A549 (cell line): ENCODE measurements at regions not wholly inside any gene's neighbourhood (a gene's known extent, or its start where the extent isn't known, plus 50 kb on each side); places are given as distances from the start of the nearest gene placed in this dataset.

Experiments used
- CBX8 ChIP-seq: fragments of 200-600 bp; sonication (generic); IDR thresholded peaks from 2 replicates; pipeline ENCODE4 v1.6.1; 2016
- CHD2 ChIP-seq: fragments of 150-350 bp; IDR thresholded peaks from 2 replicates; pipeline ENCODE4 v1.6.1; 2014; ENCODE audit warnings: low read length; ENCODE audit not compliant: partially characterized antibody
- EP300 ChIP-seq, 2 experiments: fragments of >200 bp; sonication (Bioruptor Twin); formaldehyde crosslinking; IDR thresholded peaks; 2 replicates in 1 of 2; 3 replicates in 1 of 2; pipeline ENCODE4 v1.6.1; 2016 to 2017
- ESRRA ChIP-seq: fragments of 150-350 bp; IDR thresholded peaks from 2 replicates; pipeline ENCODE4 v1.6.1; 2014; ENCODE audit warnings: mild to moderate bottlenecking, low read length, borderline replicate concordance
- HOXA7 ChIP-seq: fragments of 250-450 bp; sonication (Bioruptor Pico); IDR thresholded peaks from 2 replicates; pipeline ENCODE4 v1.5.0; 2020; ENCODE audit warnings: mild to moderate bottlenecking, moderate library complexity
- MYC ChIP-seq: IDR thresholded peaks from 2 replicates; pipeline ENCODE4 v1.6.1; 2012; ENCODE audit warnings: mild to moderate bottlenecking, inconsistent platforms, low read length, improper control_type of control experiment, borderline replicate concordance
- NFE2L2 ChIP-seq: fragments of 150-350 bp; conservative IDR thresholded peaks from 2 replicates; pipeline ENCODE4 v1.6.1; 2014; ENCODE audit warnings: low read length
- NPAS2 ChIP-seq: fragments of 250-450 bp; sonication (Bioruptor Pico); IDR thresholded peaks from 2 replicates; pipeline ENCODE4 v1.8.0; 2022; ENCODE audit warnings: mild to moderate bottlenecking, moderate library complexity, borderline replicate concordance
- PHF8 ChIP-seq: fragments of 200-600 bp; sonication (generic); IDR thresholded peaks from 2 replicates; pipeline ENCODE4 v1.6.1; 2016; ENCODE audit warnings: low read depth, mild to moderate bottlenecking, antibody characterized with exemption, moderate library complexity, borderline replicate concordance
- POLR2A ChIP-seq: IDR thresholded peaks from 2 replicates; pipeline ENCODE4 v1.6.1; 2012; ENCODE audit warnings: mild to moderate bottlenecking, low read length
- POLR2AphosphoS2 ChIP-seq: conservative IDR thresholded peaks from 2 replicates; pipeline ENCODE4 v1.6.1; 2012; ENCODE audit warnings: low read length, improper control_type of control experiment, inconsistent platforms
- TF ChIP-seq, protein P1 (sequence below): IDR thresholded peaks from 2 replicates; pipeline ENCODE4 v1.6.1; 2012
- TF ChIP-seq, protein P2 (sequence below): IDR thresholded peaks from 2 replicates; pipeline ENCODE4 v1.6.1; 2012
- TF ChIP-seq, protein P3 (sequence below): fragments of >200 bp; sonication (Bioruptor Twin); formaldehyde crosslinking; IDR thresholded peaks from 3 replicates; pipeline ENCODE4 v1.5.1; 2016

DNA sequence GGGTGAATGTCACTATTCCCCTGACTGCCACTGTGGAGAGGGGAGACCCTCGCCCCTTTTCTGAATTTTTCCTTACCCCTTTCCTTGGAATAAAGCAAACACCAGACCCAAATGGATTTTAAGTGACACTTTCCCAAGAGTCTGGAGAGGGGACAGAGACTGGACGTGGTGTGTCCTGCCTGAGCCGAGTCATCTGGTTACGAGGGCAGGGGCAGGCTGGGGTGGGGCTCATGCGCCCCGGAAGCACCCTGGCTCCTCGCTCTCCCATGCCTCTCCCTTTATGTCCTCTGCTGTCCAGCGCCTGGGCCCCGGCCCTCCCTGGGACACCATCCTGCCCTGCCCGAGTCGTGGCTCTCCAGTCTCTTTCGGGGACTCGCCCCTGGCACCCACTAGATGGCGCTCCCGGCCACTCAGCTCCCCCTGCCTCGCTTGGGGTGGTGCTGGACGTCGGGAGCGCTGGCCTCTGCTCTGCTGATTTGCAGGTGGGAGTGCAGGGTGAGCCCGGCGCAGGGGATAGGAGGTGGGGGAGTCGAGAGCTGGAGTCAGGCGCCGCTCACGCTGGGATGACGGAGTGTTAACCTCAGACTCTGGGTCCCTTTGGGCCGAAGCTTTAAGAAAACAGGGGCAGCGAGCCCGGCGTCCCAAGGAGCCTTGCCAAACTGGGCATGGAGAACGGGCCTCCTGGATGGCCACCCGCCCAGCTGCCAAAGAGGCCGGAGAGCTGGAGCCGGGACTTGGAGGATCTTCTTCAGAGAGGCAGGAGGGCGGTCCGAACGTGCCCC is 89.8 kb downstream of the RPS6KA4 start:
- TF ChIP-seq POLR2AphosphoS2 (no peak), CBX8 (no peak), NPAS2 (CRISPR knock-in tag) (no peak), HOXA7 (no peak), POLR2A (no peak), MYC (no peak), PHF8 (no peak), NFE2L2 (no peak), EP300 (IDR thresholded peaks at IDR 0.05) (no peak), ESRRA (no peak), CHD2 (no peak)
- TF ChIP-seq, protein P1, sequence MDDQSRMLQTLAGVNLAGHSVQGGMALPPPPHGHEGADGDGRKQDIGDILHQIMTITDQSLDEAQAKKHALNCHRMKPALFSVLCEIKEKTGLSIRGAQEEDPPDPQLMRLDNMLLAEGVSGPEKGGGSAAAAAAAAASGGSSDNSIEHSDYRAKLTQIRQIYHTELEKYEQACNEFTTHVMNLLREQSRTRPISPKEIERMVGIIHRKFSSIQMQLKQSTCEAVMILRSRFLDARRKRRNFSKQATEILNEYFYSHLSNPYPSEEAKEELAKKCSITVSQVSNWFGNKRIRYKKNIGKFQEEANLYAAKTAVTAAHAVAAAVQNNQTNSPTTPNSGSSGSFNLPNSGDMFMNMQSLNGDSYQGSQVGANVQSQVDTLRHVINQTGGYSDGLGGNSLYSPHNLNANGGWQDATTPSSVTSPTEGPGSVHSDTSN = no peak
- TF ChIP-seq, protein P2, sequence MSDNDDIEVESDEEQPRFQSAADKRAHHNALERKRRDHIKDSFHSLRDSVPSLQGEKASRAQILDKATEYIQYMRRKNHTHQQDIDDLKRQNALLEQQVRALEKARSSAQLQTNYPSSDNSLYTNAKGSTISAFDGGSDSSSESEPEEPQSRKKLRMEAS = peak; percentile 41; the same call in 1 of the 2 replicates
- TF ChIP-seq, protein P3, sequence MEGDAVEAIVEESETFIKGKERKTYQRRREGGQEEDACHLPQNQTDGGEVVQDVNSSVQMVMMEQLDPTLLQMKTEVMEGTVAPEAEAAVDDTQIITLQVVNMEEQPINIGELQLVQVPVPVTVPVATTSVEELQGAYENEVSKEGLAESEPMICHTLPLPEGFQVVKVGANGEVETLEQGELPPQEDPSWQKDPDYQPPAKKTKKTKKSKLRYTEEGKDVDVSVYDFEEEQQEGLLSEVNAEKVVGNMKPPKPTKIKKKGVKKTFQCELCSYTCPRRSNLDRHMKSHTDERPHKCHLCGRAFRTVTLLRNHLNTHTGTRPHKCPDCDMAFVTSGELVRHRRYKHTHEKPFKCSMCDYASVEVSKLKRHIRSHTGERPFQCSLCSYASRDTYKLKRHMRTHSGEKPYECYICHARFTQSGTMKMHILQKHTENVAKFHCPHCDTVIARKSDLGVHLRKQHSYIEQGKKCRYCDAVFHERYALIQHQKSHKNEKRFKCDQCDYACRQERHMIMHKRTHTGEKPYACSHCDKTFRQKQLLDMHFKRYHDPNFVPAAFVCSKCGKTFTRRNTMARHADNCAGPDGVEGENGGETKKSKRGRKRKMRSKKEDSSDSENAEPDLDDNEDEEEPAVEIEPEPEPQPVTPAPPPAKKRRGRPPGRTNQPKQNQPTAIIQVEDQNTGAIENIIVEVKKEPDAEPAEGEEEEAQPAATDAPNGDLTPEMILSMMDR = peak; percentile 84
